Suprapubic skin (tissue), 4 donors: ENCODE measurements at regions not wholly inside any gene's neighbourhood (a gene's known extent, or its start where the extent isn't known, plus 50 kb on each side); places are given as distances from the start of the nearest gene placed in this dataset.

Experiments
- DNase-seq, 2 donors: peaks; one replicate each; pipeline ENCODE4 v3.0.0-alpha.2; 2019; ENCODE audit warnings: low spot score in 2 of 2
- H3K27ac ChIP-seq: fragments of 200-600 bp; sonication (generic); one replicate; pipeline ENCODE4 v1.5.1; 2019
- H3K27me3 ChIP-seq: fragments of 200-600 bp; sonication (generic); one replicate; pipeline ENCODE4 v1.5.1; 2019
- H3K36me3 ChIP-seq: fragments of 200-600 bp; sonication (generic); one replicate; pipeline ENCODE4 v1.5.1; 2019
- H3K4me1 ChIP-seq: fragments of 200-600 bp; sonication (generic); one replicate; pipeline ENCODE4 v1.5.1; 2019
- H3K4me3 ChIP-seq: fragments of 200-600 bp; sonication (generic); one replicate; pipeline ENCODE4 v1.5.1; 2019; ENCODE audit warnings: mild to moderate bottlenecking
- H3K9me3 ChIP-seq: fragments of 200-600 bp; sonication (generic); one replicate; pipeline ENCODE4 v1.5.1; 2019
- EP300 ChIP-seq: sonication (generic); formaldehyde crosslinking; IDR thresholded peaks from one replicate; pipeline ENCODE4 v1.6.1; 2017; ENCODE audit warnings: antibody characterized with exemption
- POLR2A ChIP-seq, 2 donors: fragments of 450-650 bp; IDR thresholded peaks; one replicate each; pipeline ENCODE4 v1.6.1; 2017; ENCODE audit warnings: antibody characterized with exemption in 2 of 2, mild to moderate bottlenecking in 2 of 2, moderate library complexity in 2 of 2
- POLR2AphosphoS5 ChIP-seq, 3 donors: sonication (generic); formaldehyde crosslinking; IDR thresholded peaks; one replicate each; pipeline ENCODE4 v1.6.1; 2017; ENCODE audit warnings: antibody characterized with exemption in 3 of 3
- WGBS: methylation state at CpG from one replicate; pipeline ENCODE4 v1.1.5; 2018; 5-methylcytosine and 5-hydroxymethylcytosine counted together
- TF ChIP-seq, protein P1 (sequence below), 2 donors: fragments of 200-600 bp in 1 of 2; fragments of 450-650 bp in 1 of 2; sonication (generic) in 1 of 2; IDR thresholded peaks; one replicate each; pipeline ENCODE4 v1.5.1; 2016 to 2019; ENCODE audit warnings: antibody characterized with exemption in 2 of 2, mild to moderate bottlenecking in 1 of 2, moderate library complexity in 1 of 2

- no peaks in the 10 kb centered on the region for H3K27me3 ChIP-seq
- no peak for TF ChIP-seq EP300
- TF ChIP-seq POLR2AphosphoS5 (IDR thresholded peaks at IDR 0.05), result no peak
- no peak for TF ChIP-seq POLR2A (IDR thresholded peaks at IDR 0.05)
- TF ChIP-seq, protein P1, sequence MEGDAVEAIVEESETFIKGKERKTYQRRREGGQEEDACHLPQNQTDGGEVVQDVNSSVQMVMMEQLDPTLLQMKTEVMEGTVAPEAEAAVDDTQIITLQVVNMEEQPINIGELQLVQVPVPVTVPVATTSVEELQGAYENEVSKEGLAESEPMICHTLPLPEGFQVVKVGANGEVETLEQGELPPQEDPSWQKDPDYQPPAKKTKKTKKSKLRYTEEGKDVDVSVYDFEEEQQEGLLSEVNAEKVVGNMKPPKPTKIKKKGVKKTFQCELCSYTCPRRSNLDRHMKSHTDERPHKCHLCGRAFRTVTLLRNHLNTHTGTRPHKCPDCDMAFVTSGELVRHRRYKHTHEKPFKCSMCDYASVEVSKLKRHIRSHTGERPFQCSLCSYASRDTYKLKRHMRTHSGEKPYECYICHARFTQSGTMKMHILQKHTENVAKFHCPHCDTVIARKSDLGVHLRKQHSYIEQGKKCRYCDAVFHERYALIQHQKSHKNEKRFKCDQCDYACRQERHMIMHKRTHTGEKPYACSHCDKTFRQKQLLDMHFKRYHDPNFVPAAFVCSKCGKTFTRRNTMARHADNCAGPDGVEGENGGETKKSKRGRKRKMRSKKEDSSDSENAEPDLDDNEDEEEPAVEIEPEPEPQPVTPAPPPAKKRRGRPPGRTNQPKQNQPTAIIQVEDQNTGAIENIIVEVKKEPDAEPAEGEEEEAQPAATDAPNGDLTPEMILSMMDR (IDR thresholded peaks at IDR 0.05), result no peak
- no peak for DNase-seq
- H3K9me3 ChIP-seq, result no peaks in the 10 kb centered on the region
- no peak overlapping the region for H3K27ac ChIP-seq
- 86% methylated on average over 3 of the region's 3 CpGs for WGBS
- no peaks in the 10 kb centered on the region for H3K36me3 ChIP-seq
- no peak overlapping the region for H3K4me3 ChIP-seq
- no peaks in the 10 kb centered on the region for H3K4me1 ChIP-seq
These were observed 792.3 kb upstream of the NOVA1 start for GRCh38 chr14:27390155-27390554.

DNA sequence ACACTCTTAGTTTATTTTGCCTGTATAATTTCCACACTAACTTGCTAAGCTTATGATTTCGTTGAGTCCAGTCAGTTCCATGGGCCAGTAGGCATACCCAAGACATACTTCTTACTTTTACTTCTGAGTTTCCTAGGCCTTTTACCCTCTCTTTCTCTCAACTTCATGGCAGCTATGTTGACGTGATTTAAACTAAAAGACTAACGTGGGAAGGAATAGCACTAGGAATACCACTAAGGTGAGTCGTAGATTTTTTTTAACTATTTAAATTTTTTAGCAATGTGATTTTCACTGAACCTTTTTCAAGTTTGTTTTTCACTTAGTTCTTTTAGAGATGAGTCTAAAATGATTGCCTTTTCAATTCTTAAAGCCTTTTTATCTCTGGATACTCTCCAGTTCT is 793.5 kb upstream of the NOVA1 start:
- Histone ChIP-seq H3K4me3 (no peak overlapping the region), H3K27me3 (no peaks in the 10 kb centered on the region), H3K36me3 (no peaks in the 10 kb centered on the region), H3K9me3 (no peaks in the 10 kb centered on the region), H3K27ac (no peak overlapping the region), H3K4me1 (no peaks in the 10 kb centered on the region)
- TF ChIP-seq POLR2A (IDR thresholded peaks at IDR 0.05), result no peak
- TF ChIP-seq POLR2AphosphoS5 (IDR thresholded peaks at IDR 0.05), result no peak
- TF ChIP-seq EP300, result no peak
- WGBS, result 85% methylated on average over 4 of the region's 4 CpGs
- DNase-seq, result no peak

GRCh38 chr14:27392153-27392552 is 794.3 kb upstream of the NOVA1 start:
- WGBS, result 97% methylated on average over 1 of the region's 1 CpG
- Histone ChIP-seq H3K36me3 (no peaks in the 10 kb centered on the region), H3K4me3 (no peak overlapping the region), H3K27me3 (no peaks in the 10 kb centered on the region), H3K4me1 (no peaks in the 10 kb centered on the region), H3K9me3 (no peaks in the 10 kb centered on the region), H3K27ac (no peak overlapping the region)
- TF ChIP-seq POLR2AphosphoS5 (IDR thresholded peaks at IDR 0.05) (no peak), POLR2A (IDR thresholded peaks at IDR 0.05) (no peak), EP300 (no peak)
- TF ChIP-seq, protein P1 (IDR thresholded peaks at IDR 0.05), result no peak
- DNase-seq, result no peak

DNA sequence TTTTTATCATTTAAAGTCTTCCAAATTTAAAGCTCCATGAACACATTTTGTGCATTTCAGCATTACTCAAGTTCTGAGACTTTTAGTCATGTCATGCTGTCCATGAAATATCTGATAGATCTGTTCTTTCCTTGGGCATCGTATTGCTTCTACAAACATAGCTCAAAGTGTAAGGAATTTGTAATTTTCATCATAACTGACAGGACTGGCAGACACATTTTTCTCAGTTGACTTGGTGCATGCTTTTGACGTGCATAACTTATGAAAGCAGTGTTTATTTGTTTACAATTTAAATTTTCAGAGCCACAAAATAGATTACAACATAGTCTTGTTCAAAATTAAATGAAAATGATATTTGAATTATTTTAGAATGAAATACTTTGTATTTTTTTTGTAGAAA is 812.1 kb upstream of the NOVA1 start:
- WGBS, result 54% methylated on average over 2 of the region's 2 CpGs
- H3K4me3 ChIP-seq, result no peak overlapping the region
- H3K27ac ChIP-seq, result no peak overlapping the region
- H3K4me1 ChIP-seq, result no peaks in the 10 kb centered on the region
- no peaks in the 10 kb centered on the region for H3K27me3 ChIP-seq
- H3K36me3 ChIP-seq, result no peaks in the 10 kb centered on the region
- DNase-seq, result no peak
- no peaks in the 10 kb centered on the region for H3K9me3 ChIP-seq
- TF ChIP-seq POLR2A (IDR thresholded peaks at IDR 0.05), result no peak
- TF ChIP-seq, protein P1 (IDR thresholded peaks at IDR 0.05), result no peak
- no peak for TF ChIP-seq POLR2AphosphoS5 (IDR thresholded peaks at IDR 0.05)
- no peak for TF ChIP-seq EP300

GRCh38 chr14:27410981-27411380 is 813.1 kb upstream of the NOVA1 start:
- H3K4me1 ChIP-seq, result no peaks in the 10 kb centered on the region
- no peak for DNase-seq
- WGBS, result 27% methylated on average over 1 of the region's 1 CpG
- no peaks in the 10 kb centered on the region for H3K9me3 ChIP-seq
- no peak overlapping the region for H3K4me3 ChIP-seq
- H3K27ac ChIP-seq, result no peak overlapping the region
- no peaks in the 10 kb centered on the region for H3K36me3 ChIP-seq
- H3K27me3 ChIP-seq, result no peaks in the 10 kb centered on the region
- TF ChIP-seq POLR2AphosphoS5 (IDR thresholded peaks at IDR 0.05) (no peak), EP300 (no peak), POLR2A (IDR thresholded peaks at IDR 0.05) (no peak)
- TF ChIP-seq, protein P1 (IDR thresholded peaks at IDR 0.05), result no peak

DNA sequence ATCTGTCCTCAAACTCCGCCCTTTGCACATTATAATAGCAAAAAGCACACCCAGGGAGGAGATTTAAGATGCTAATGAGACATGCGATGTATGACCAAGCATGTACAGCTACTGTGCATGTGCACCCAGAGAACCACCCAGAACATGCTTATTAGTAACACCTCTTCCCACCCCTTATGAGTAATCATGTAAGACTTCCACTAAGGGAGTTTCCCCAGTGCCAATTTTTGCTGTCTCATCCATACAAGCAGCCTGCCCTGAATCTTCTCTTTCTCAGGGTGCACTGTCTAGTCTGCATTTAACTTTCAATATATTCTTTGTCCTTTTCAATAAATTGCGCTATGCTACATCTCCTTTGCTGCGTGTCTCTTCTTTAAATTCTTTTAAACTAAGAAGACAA is 830.0 kb upstream of the NOVA1 start:
- no peaks in the 10 kb centered on the region for H3K36me3 ChIP-seq
- no peaks in the 10 kb centered on the region for H3K4me1 ChIP-seq
- no peak for DNase-seq
- H3K9me3 ChIP-seq, result no peaks in the 10 kb centered on the region
- H3K27ac ChIP-seq, result no peak overlapping the region
- TF ChIP-seq EP300 (no peak), POLR2A (IDR thresholded peaks at IDR 0.05) (no peak), POLR2AphosphoS5 (IDR thresholded peaks at IDR 0.05) (no peak)
- TF ChIP-seq, protein P1 (IDR thresholded peaks at IDR 0.05), result no peak
- H3K27me3 ChIP-seq, result no peaks in the 10 kb centered on the region
- WGBS, result 83% methylated on average over 4 of the region's 4 CpGs
- no peak overlapping the region for H3K4me3 ChIP-seq
